Hepatic stellate cell (primary cell): ENCODE measurements at regions not wholly inside any gene's neighbourhood (a gene's known extent, or its start where the extent isn't known, plus 50 kb on each side); places are given as distances from the start of the nearest gene placed in this dataset.
A peak's percentile ranks its signal among the peaks of the same experiment; 100 is the strongest.

Experiments used
- DNase-seq: peaks from one replicate; pipeline ENCODE4 v3.0.0; 2011; ENCODE audit warnings: low spot score

- no peak for DNase-seq
Measured at GRCh38 chr13:74084375-74084935, 49.7 kb downstream of the KLF12 start.

DNA sequence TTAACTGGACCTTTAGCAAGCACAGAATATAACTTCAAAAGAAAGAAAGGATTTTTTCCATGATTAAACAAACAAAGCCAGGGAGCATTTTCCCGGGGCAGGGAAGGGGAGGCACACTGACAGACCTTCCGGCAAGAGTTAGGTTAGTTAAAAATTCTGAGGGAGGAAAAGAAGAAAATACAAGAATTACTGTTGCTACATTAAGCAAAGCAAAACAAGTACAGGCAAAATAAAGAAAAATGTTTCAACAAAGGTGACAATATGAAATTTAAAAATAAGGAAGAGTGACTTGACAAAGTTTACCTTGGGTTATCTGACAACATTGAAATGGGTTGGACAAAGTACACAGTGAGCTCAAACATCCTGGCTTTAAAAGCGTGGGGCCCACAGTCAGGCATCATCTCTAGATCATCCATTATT is 51.5 kb downstream of the KLF12 start:
- no peak for DNase-seq

- no peak for DNase-seq
Measured at GRCh38 chr13:74080762-74081161, 53.4 kb downstream of the KLF12 start.

DNA sequence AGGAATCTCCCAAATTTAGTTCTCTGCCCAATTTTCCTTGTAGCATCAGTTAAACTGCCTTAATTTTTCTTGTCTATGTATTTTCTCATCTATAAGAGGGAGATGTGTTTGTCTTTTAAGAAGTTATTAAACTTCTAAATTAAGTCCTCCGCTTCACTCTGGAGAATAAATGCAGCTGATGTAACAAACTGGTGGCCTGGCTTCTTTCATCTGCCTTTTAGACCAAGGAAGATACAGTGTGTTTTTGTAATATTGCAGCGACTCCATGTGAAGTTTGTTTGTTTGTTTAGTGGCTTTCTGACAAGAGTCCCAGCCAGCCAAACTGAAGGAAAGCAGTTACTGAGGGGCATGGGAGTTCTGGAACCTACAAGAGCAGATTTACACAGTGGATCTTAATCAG is 56.4 kb downstream of the KLF12 start:
- no peak for DNase-seq

DNA sequence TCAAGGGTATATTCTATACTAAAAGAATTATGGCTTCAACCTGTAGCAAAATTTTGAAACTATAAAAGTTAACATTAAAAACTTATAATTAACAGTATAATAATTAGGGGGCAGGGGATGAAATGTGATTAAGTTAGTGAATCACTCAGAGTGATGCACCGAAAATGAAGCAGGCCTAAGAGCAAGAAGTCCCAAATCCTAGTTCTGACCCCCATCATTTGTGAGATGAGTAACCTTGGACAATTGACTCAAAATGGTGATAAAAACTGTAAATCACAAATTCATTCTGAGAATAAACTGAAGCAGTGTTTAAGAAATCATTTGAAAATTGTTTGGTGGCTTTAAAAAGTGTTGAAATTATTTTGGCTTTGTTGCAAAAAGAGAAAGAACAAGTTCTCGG is 56.8 kb downstream of the KLF12 start:
- DNase-seq, result no peak

DNA sequence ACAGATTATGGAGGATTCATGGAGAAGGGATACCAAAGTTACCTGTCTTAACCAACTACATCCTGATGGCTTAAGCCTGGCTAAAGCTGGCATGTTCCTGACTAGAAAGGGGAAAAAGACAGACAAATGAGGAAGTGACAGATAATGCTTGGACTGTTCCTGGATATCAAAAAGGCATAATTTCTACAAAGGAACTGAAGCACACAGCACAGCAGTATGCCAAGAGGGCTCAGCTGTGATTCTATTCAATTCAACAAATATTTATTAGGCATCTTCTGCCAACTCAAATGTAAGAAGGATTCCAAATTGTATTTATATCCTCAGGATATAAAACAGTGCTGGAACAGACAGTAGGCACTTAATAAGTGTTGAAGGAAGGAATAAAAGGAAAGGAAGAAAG is 59.5 kb downstream of the KLF12 start:
- DNase-seq, result no peak

DNA sequence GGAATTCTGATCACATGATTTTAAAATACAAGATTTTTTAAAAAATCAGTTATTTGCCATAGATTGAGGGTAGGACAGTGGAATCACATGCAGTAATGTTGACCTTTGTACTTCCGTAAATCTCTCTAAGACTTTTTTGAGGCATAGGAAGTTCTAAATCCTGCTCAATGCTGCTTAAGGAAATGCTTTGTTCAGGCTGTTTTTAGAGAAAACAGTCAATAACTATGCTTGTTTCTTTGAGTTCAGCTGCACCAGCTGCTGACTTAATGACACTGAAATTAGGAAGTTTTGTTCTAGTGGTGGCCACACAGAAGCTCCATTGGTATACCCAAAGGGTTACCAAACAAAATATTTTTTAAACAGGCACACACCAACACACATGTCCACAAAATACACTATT is 60.9 kb downstream of the KLF12 start:
- DNase-seq, result no peak

DNA sequence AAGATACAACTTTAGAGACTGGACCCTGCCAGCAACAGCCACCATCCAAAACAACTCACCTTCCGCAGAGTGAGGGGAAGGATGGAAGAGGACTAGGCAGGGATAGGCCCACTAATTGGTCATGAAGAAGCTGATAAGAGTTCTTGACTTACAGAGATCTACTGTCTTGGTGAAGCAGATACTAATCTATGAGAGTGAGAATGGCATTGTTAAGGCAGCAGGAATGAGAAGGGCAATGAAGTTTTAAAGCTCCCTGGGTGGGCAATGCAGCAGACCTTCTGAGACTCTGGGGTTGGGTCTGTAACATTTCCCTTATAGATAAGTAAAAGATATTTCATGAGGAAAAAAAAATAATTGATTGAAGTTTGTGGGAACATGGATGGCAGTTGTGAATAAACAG is 63.7 kb downstream of the KLF12 start:
- DNase-seq, result no peak

- no peak for DNase-seq
Measured at GRCh38 chr13:74070065-74070464, 64.1 kb downstream of the KLF12 start.

DNA sequence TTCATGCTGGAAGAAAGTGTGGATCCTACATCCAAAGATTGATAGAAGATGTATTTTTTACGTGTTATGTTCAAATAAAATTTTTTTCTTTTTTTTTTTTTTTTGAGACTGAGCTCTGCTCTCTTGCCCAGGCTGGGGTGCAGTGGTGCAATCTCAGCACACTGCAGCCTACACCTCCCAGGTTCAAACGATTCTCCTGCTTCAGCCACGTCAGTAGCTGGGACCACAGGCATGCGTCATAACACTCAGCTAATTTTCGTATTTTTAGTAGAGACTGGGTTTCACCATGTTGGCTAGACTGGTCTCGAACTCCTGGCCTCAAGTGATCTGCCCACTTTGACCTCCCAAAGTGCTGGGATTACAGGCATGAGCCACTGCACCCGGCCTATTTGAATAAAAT is 65.7 kb downstream of the KLF12 start:
- DNase-seq, result no peak

DNA sequence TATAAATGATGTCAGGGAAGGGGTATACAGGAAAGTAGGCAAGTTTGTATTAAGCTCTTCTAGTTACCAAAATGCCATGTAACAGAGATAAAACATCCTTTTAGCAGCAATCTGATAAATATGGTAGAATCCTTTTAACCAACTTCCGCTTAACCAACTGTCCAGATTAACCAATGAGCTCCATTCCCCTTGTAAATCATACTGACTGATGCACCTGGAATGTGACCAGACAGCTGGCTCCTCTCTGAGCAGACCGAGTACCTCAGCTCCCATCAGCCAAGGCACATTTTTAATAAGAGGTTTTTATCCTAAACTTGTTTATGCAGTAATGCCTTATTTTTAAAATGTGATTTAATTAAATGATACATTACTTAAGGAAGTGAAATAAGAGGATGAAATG is 66.4 kb downstream of the KLF12 start:
- no peak for DNase-seq

- no peak for DNase-seq
Measured at GRCh38 chr13:74066937-74067336, 67.3 kb downstream of the KLF12 start.

DNA sequence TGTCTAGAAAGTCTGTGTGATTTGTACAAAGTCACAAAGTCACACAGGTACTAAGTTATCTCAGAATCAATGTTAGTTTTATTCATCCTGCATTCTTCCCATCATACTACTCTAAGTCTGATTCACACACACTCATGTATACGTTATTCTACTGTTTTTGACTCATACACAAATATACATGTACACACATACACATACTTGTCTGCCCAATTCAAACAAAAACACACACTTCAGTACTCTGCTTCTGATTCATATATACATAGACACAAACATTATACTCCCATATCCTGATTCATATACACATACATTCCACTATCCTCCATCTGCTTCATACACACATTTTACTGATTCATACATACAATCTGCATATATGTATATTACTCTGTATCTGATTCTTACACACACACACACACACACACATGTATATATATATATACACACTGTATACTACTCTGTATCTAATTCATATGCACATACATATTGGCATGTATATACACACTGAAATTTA is 69.3 kb downstream of the KLF12 start:
- no peak for DNase-seq

- DNase-seq, result no peak
Measured at GRCh38 chr13:74063533-74064100, 70.6 kb downstream of the KLF12 start.

DNA sequence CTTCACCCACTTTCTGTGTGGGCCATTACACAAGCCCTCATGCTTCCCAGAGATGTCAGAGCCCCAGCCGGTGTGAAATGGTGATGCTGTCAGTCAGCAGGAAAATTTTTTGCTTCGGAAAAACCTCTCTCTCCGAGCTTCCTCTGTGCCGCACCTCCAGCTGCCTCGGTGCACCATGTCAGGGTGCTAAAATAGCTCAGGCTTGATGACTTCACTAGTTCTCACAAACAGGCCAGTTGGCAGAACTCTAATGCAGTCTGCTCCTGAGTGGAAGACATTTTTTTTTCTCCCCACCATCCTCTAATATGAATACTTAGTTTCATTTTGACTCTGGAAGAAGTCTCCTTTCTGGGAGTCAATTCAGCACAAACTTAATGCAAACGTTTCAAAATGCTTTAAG is 71.3 kb downstream of the KLF12 start:
- peak; percentile 32 for DNase-seq

- DNase-seq, result no peak
Measured at GRCh38 chr13:74061926-74062595, 72.1 kb downstream of the KLF12 start.

- DNase-seq, result no peak
Measured at GRCh38 chr13:74056801-74057542, 77.2 kb downstream of the KLF12 start.

GRCh38 chr13:74052402-74052928 is 81.7 kb downstream of the KLF12 start:
- DNase-seq, result no peak

- DNase-seq, result no peak
Measured at GRCh38 chr13:74048756-74049155, 85.4 kb downstream of the KLF12 start.

- DNase-seq, result no peak
Measured at GRCh38 chr13:74047931-74048600, 86.1 kb downstream of the KLF12 start.

- DNase-seq, result no peak
Measured at GRCh38 chr13:74046431-74046830, 87.8 kb downstream of the KLF12 start.

GRCh38 chr13:74045583-74045982 is 88.6 kb downstream of the KLF12 start:
- no peak for DNase-seq
